HG03457 (cell line): ENCODE measurements at regions not wholly inside any gene's neighbourhood (a gene's known extent, or its start where the extent isn't known, plus 50 kb on each side); places are given as distances from the start of the nearest gene placed in this dataset.

Experiments used
- ATAC-seq: cut with Tn5 transposase; IDR thresholded peaks from one replicate; pipeline ENCODE4 v1.9.1; 2021; ENCODE audit warnings: moderate number of reproducible peaks; ENCODE audit not compliant: unreplicated experiment

DNA sequence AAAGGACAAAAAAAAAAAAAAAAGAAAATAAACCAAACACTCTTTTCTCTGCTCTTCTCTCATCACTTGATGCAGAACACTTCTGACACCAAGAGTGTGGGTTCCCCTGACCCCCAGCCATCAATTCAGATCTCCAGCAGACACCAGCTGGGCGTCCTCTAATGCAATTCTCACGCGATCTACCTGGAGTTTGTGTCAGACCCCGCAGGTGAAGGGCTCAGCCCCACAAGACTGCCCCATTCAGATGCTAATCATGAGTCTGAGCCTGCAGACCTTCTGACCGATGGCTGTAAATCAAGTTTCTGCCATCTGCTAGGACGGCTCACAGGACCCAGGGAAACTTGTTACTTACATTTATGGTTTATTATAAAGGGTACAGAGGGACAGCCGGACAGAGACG lies 133.6 kb upstream of the C1orf174 start:
- ATAC-seq = no peak

DNA sequence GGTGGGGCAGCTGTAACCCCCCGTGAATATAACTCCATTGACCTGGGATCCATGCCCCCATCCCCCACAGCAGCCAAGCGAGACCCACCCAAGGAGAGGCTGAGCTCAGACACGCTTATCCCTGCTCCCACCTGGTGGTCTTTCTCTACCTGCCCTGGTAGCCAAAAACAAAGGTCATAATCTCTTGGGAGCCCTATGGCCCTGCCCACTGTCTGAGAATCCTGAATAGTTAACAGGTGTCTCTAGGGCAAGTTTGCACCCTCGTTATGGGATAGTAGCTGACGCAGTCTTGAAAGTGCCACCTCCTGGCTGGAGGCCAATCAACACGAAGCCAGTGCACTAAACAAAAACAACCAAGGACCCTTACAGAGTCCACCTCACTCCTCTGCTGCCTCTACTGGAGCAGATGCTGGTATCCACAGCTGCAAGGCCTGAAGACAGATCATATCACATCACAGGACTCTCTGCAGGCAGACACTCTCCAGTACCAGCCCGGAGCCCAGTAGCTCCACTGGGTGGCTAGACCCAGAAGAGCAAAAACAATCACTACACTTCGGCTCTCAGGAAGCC lies 134.3 kb upstream of the C1orf174 start:
- ATAC-seq = no peak

GRCh38 chr1:4044967-4045366 lies 144.9 kb upstream of the C1orf174 start:
- ATAC-seq = no peak

- no peak for ATAC-seq
These were observed 145.4 kb upstream of the C1orf174 start for GRCh38 chr1:4045397-4046010.

GRCh38 chr1:4046836-4047461 lies 146.9 kb upstream of the C1orf174 start:
- ATAC-seq = no peak

- ATAC-seq = no peak
These were observed 147.6 kb upstream of the C1orf174 start for GRCh38 chr1:4047666-4048065.

GRCh38 chr1:4048076-4048475 lies 148.0 kb upstream of the C1orf174 start:
- no peak for ATAC-seq

- no peak for ATAC-seq
These were observed 148.8 kb upstream of the C1orf174 start for GRCh38 chr1:4048921-4049320.

- ATAC-seq = no peak
These were observed 150.9 kb upstream of the C1orf174 start for GRCh38 chr1:4050998-4051397.

DNA sequence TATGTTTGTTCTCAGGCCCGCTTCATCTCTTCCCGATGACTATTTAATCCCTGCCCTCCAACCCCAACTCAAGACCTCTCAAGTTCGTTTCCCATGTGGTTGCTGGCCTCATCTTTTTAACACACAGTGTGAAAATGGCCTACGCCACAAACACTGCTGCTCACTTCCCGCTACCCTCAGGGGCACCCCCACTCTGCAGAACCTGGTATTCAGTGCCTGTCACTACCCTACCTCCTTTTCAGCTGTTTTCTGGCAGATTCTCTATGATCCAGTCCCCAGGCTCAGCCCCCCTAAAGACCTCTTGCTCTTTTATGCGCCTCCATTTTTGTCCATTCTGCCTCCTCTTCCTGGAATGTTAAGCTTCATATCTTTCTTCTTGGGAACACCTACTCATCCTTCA lies 152.6 kb upstream of the C1orf174 start:
- ATAC-seq = no peak

GRCh38 chr1:4053160-4053748 lies 153.2 kb upstream of the C1orf174 start:
- no peak for ATAC-seq

DNA sequence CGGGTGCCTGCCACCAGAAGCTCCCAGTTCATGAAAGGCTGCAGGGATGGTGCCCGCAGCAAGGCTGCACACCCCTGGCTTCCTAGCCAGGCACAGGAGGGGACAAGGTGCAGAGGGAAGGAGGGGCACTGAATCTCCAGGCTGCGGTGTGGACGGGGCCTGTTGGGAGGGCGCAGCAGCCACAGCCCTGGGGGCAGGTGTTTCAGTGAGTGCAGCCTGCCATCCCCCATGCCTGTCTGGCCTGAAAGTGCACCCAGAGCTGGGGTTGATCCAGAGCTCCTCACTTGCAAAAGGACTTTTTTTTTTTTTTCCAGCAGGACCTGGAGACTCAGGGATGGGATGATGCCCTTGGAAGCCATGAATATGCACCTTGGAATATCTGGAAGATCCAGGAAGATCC lies 153.7 kb upstream of the C1orf174 start:
- ATAC-seq = no peak

- ATAC-seq = no peak
These were observed 155.4 kb upstream of the C1orf174 start for GRCh38 chr1:4055294-4055967.

- ATAC-seq = no peak
These were observed 156.3 kb upstream of the C1orf174 start for GRCh38 chr1:4056422-4056821.

DNA sequence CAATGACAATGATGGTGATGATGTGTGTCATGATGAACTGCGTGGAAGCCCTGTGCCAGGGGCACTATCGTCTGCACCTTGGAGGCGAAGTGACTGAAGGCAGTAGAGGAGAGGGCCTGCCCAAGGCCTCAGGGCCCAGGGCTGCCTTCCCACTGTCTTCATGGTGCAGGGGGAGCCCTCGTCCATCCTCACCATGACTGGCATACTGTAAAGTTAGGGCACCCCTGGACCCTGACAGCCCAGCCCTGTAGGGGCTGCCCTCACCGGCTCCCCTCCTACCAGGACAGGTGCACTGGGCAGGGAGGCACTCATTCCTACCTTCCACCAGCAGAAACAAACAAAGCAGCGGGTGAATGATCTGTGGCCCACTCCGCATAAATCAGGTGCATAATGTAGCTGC lies 156.9 kb upstream of the C1orf174 start:
- ATAC-seq = no peak

- ATAC-seq = no peak
These were observed 157.5 kb upstream of the C1orf174 start for GRCh38 chr1:4057603-4058002.

- ATAC-seq = no peak
These were observed 158.1 kb upstream of the C1orf174 start for GRCh38 chr1:4058122-4058521.

DNA sequence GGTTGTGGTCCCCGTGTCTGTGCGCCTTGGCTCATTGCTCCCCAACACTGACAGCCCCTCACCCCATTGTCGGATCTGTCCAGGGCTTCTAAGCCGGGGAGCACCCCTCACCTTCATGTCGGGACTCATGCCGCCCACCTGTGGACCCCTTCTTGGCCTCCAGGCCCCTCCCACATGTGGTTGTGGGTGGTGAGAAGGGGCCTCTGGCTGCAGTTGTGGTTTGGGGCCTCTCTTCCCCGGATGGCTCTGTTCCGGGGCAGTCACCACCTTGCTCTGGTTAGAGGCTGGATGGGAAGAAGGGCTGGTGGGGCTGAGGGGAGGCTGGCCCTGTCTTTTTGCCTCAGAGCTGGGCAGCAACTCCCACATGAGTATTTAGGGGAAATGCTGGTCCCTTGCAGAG lies 158.6 kb upstream of the C1orf174 start:
- ATAC-seq = no peak

DNA sequence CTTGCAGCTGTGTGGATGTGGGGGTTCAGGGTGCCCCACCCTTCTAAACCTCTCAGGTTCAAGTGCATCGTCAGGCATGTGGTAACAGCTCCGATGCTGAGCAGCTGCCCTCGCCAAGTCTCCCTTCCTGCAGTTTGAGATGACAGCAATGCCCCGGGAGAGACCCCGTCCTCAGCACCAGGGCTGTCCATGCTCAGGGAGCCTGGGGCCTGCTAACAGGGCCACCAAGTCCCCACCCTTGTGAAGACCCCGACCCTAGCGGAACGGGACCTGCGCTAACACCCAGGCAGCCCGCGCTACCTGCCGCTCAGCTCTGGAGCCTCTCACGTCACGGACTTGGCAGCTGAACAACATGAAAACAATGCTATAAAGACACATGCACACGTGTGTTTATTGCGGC lies 159.2 kb upstream of the C1orf174 start:
- no peak for ATAC-seq

DNA sequence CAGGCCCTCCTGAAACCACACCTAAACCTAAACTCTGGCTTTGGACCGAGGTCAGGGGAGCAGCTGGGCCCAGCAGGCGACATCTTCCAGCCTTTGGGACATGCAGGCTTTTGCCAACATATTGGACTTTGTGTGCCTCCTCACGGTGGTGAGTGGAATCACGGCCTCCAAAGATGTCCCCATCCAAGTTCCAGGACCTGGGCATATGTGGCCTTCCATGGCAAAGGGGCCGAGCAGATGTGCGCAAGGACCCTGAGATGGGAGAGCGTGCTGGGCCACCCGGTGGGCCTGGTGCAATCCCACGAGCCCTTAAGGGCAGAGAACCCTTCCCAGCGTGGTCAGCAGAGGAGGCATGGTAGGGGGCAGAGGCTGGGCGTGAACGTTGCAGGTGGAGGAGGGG lies 160.8 kb upstream of the C1orf174 start:
- ATAC-seq = no peak

GRCh38 chr1:4061521-4062031 lies 161.5 kb upstream of the C1orf174 start:
- no peak for ATAC-seq

- no peak for ATAC-seq
These were observed 162.0 kb upstream of the C1orf174 start for GRCh38 chr1:4062041-4062440.
